ENCODE measurements at regions not wholly inside any gene's neighbourhood (a gene's known extent, or its start where the extent isn't known, plus 50 kb on each side); places are given as distances from the start of the nearest gene placed in this dataset.

GRCh38 chrX:124502166-124502565, 155.8 kb downstream of the SH2D1A start:
- no peak for TF ChIP-seq EZH2 (IDR thresholded peaks at IDR 0.05; ENCODE audit: borderline replicate concordance)
- TF ChIP-seq EZH2phosphoT487 (IDR thresholded peaks at IDR 0.05; ENCODE audit: low read depth, severe bottlenecking, unreplicated experiment), result no peak
- TF ChIP-seq, protein P1, sequence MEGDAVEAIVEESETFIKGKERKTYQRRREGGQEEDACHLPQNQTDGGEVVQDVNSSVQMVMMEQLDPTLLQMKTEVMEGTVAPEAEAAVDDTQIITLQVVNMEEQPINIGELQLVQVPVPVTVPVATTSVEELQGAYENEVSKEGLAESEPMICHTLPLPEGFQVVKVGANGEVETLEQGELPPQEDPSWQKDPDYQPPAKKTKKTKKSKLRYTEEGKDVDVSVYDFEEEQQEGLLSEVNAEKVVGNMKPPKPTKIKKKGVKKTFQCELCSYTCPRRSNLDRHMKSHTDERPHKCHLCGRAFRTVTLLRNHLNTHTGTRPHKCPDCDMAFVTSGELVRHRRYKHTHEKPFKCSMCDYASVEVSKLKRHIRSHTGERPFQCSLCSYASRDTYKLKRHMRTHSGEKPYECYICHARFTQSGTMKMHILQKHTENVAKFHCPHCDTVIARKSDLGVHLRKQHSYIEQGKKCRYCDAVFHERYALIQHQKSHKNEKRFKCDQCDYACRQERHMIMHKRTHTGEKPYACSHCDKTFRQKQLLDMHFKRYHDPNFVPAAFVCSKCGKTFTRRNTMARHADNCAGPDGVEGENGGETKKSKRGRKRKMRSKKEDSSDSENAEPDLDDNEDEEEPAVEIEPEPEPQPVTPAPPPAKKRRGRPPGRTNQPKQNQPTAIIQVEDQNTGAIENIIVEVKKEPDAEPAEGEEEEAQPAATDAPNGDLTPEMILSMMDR (IDR thresholded peaks at IDR 0.05; ENCODE audit: poor library complexity), result no peak
